IgD-negative memory B cell (primary cell): ENCODE measurements at regions not wholly inside any gene's neighbourhood (a gene's known extent, or its start where the extent isn't known, plus 50 kb on each side); places are given as distances from the start of the nearest gene placed in this dataset.

Experiments
- H3K27ac Mint-ChIP-seq, 3 donors: one replicate each; pipeline ENCODE4 v1.8.0; 2020 to 2022; ENCODE audit warnings: mild to moderate bottlenecking in 3 of 3, mixed read lengths in 3 of 3, moderate library complexity in 1 of 3
- H3K27me3 Mint-ChIP-seq: one replicate; pipeline ENCODE4 v1.8.0; 2021; ENCODE audit warnings: mixed read lengths
- H3K36me3 Mint-ChIP-seq: one replicate; pipeline ENCODE4 v1.8.0; 2020; ENCODE audit warnings: mild to moderate bottlenecking, mixed read lengths
- H3K4me1 Mint-ChIP-seq, 3 donors: one replicate each; pipeline ENCODE4 v1.8.0; 2020 to 2022; ENCODE audit warnings: mixed read lengths in 3 of 3, mild to moderate bottlenecking in 1 of 3
- H3K4me3 Mint-ChIP-seq, 4 donors: one replicate each; pipeline ENCODE4 v1.8.0; 2020 to 2022; ENCODE audit warnings: mild to moderate bottlenecking in 4 of 4, mixed read lengths in 4 of 4, moderate library complexity in 3 of 4
- H3K9me3 Mint-ChIP-seq, 3 donors: one replicate each; pipeline ENCODE4 v1.8.0; 2020 to 2021; ENCODE audit warnings: mixed read lengths in 3 of 3, mild to moderate bottlenecking in 1 of 3

- peaks cover 4% of the 10 kb centered on the region for H3K36me3 Mint-ChIP-seq
- H3K4me3 Mint-ChIP-seq, result no peak overlapping the region
- H3K27ac Mint-ChIP-seq, result no peak overlapping the region
- H3K9me3 Mint-ChIP-seq, result no peaks in the 10 kb centered on the region
- peaks cover 0 to 2% (median under 1%) of the 10 kb centered on the region in 3 donors for H3K4me1 Mint-ChIP-seq
- H3K27me3 Mint-ChIP-seq, result no peaks in the 10 kb centered on the region
These were observed 103.3 kb downstream of the DUSP10 start for GRCh38 chr1:221638595-221638994.

DNA sequence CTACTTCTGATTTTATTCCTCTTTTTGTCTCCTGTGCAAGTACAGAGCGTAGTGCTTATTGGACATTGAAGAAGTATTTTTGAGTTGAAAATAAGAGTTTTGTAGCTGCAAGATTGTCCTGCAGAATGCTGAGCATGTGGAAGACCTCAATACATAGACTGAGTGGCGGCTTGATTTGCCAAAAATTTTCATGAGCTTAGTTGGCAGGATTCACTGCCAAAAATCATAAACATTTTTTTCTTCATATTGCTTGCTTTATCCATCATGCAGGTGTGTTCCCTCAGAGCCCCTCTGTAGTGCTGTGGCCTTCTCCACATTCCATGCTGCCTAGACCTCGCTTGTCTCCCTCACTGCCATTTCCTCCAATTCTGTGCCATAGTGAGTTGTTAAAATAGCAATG is 100.1 kb downstream of the DUSP10 start:
- Mint-ChIP-seq H3K36me3 (peaks cover 1% of the 10 kb centered on the region), H3K4me3 (peak overlapping the region in 1 of 4 donors; percentile 32), H3K27ac (no peak overlapping the region), H3K9me3 (no peaks in the 10 kb centered on the region), H3K27me3 (no peaks in the 10 kb centered on the region), H3K4me1 (peaks cover 9 to 17% (median 13%) of the 10 kb centered on the region in 3 donors)

GRCh38 chr1:221643404-221644144 is 98.3 kb downstream of the DUSP10 start:
- peaks cover 9 to 17% (median 13%) of the 10 kb centered on the region in 3 donors for H3K4me1 Mint-ChIP-seq
- H3K36me3 Mint-ChIP-seq, result peaks cover 1% of the 10 kb centered on the region
- peak overlapping the region in 1 of 3 donors; percentile 1 for H3K27ac Mint-ChIP-seq

GRCh38 chr1:221644145-221644448 is 97.8 kb downstream of the DUSP10 start:
- Mint-ChIP-seq H3K27ac (peak overlapping the region in 1 of 3 donors; percentile 1), H3K27me3 (no peaks in the 10 kb centered on the region), H3K9me3 (no peaks in the 10 kb centered on the region), H3K36me3 (peaks cover 1% of the 10 kb centered on the region), H3K4me3 (peak overlapping the region in 2 of 4 donors; percentile 47 to 63), H3K4me1 (peaks cover 9 to 17% (median 13%) of the 10 kb centered on the region in 3 donors)

More at GRCh38 chr1:221643404-221644144, 98.3 kb downstream of the DUSP10 start:
- Mint-ChIP-seq H3K4me3 (peak overlapping the region in 1 of 4 donors; percentile 47), H3K9me3 (no peaks in the 10 kb centered on the region), H3K27me3 (no peaks in the 10 kb centered on the region)

- Mint-ChIP-seq H3K4me1 (peaks cover 9 to 17% (median 13%) of the 10 kb centered on the region in 3 donors), H3K36me3 (peaks cover 1% of the 10 kb centered on the region)
These were observed 97.1 kb downstream of the DUSP10 start for GRCh38 chr1:221644663-221645258.

DNA sequence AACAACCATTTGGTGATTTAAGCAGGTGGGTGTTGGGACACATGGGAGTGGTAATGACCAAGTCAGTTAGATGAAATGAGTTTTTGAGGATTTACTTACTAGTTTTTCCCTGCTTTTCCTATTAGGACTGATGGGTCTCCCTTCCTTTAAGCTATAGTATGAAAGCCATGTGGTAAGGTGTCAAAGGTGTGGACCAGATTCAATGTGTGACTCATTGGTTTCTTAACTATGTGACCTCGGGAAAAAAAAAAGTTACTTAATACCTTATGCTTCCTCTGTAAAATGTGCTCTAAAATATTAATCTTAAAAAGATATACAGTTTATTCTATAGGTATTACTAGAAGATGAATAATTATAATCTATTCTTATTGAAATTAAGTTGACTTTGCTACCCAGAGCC is 93.7 kb downstream of the DUSP10 start:
- Mint-ChIP-seq H3K4me3 (no peak overlapping the region), H3K27ac (no peak overlapping the region), H3K4me1 (peaks cover 9 to 17% (median 13%) of the 10 kb centered on the region in 3 donors), H3K27me3 (no peaks in the 10 kb centered on the region), H3K36me3 (no peaks in the 10 kb centered on the region), H3K9me3 (no peaks in the 10 kb centered on the region)

More at GRCh38 chr1:221644663-221645258, 97.1 kb downstream of the DUSP10 start:
- Mint-ChIP-seq H3K9me3 (no peaks in the 10 kb centered on the region), H3K4me3 (no peak overlapping the region), H3K27me3 (no peaks in the 10 kb centered on the region), H3K27ac (peak overlapping the region in 1 of 3 donors; percentile 39)
